GM21737 (cell line): ENCODE measurements at regions not wholly inside any gene's neighbourhood (a gene's known extent, or its start where the extent isn't known, plus 50 kb on each side); places are given as distances from the start of the nearest gene placed in this dataset.

Source experiments
- ATAC-seq: cut with Tn5 transposase; IDR thresholded peaks from one replicate; pipeline ENCODE4 v1.9.1; 2021; ENCODE audit warnings: mild to moderate bottlenecking, moderate library complexity; ENCODE audit not compliant: unreplicated experiment

GRCh38 chr2:75772908-75773630 lies 62.4 kb upstream of the GCFC2 start:
- ATAC-seq, result no peak

DNA sequence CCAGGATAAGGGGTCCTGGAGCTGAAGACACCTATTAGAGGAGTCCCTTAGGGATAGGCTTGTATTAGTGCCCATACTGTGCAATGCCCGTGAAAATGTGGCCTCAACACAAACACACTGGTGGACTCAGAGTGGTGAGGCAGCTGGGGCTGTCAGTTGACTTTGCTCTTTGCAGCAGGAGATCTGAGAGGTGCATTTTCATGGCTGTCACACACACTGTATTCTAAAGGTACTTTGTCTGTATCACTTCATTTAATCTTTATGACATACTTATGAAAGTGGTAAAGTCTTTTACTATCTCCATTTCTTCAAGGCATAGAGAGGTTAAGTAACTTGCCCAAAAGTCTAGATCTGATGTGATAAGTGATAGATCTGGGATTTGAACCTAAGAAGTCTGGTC lies 55.1 kb upstream of the GCFC2 start:
- no peak for ATAC-seq

- no peak for ATAC-seq
These were observed 53.9 kb upstream of the GCFC2 start for GRCh38 chr2:75764611-75765010.
